Ishikawa (cell line): ENCODE measurements at regions not wholly inside any gene's neighbourhood (a gene's known extent, or its start where the extent isn't known, plus 50 kb on each side); places are given as distances from the start of the nearest gene placed in this dataset.

ENCODE experiments used
- CEBPB ChIP-seq: IDR thresholded peaks from 2 replicates; pipeline ENCODE4 v1.6.1; 2012
- CREB1 ChIP-seq: IDR thresholded peaks from 2 replicates; pipeline ENCODE4 v1.6.1; 2012; ENCODE audit warnings: low read depth
- EP300 ChIP-seq: IDR thresholded peaks from 2 replicates; pipeline ENCODE4 v1.6.1; 2012; ENCODE audit warnings: borderline replicate concordance
- FOXM1 ChIP-seq: IDR thresholded peaks from 2 replicates; pipeline ENCODE4 v1.6.1; 2012; ENCODE audit warnings: low read depth, borderline replicate concordance
- NFIC ChIP-seq: IDR thresholded peaks from 2 replicates; pipeline ENCODE4 v1.6.1; 2012
- TAF1 ChIP-seq: IDR thresholded peaks from 2 replicates; pipeline ENCODE4 v1.6.1; 2012; ENCODE audit warnings: low read depth, mild to moderate bottlenecking
- TCF12 ChIP-seq: IDR thresholded peaks from 2 replicates; pipeline ENCODE4 v1.6.1; 2012; ENCODE audit warnings: low read depth
- YY1 ChIP-seq: IDR thresholded peaks from 2 replicates; pipeline ENCODE4 v1.6.1; 2012; ENCODE audit warnings: low read depth
- ZBTB7A ChIP-seq: IDR thresholded peaks from 2 replicates; pipeline ENCODE4 v1.6.1; 2012; ENCODE audit warnings: low read depth
- TF ChIP-seq, protein P1 (sequence below): IDR thresholded peaks from 2 replicates; pipeline ENCODE4 v1.6.1; 2012
- TF ChIP-seq, protein P2 (sequence below): IDR thresholded peaks from 2 replicates; pipeline ENCODE4 v1.6.1; 2012; ENCODE audit warnings: low read depth, mild to moderate bottlenecking

DNA sequence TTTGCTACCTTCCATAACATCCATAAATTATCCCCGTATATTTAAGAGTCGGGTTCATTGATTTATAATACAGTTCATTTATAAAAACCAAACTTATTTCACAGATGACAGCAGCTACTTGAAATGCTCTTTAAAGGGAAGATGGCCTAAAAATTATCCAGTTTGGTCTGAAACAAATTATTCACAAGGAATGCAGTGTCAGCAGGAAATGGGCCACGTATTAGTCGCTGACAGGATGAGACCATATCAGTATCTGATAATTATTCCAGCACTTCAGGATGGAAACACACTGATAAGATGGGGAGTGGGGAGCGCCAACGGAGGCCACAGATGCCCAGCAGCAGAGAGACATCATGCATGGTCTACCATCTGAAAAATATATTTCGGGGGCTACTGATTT is 60.5 kb upstream of the TMEM132D start:
- TF ChIP-seq, protein P1, sequence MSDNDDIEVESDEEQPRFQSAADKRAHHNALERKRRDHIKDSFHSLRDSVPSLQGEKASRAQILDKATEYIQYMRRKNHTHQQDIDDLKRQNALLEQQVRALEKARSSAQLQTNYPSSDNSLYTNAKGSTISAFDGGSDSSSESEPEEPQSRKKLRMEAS: no peak
- TF ChIP-seq TAF1 (no peak), CREB1 (no peak), EP300 (no peak), ZBTB7A (no peak), TCF12 (no peak), NFIC (no peak), YY1 (no peak), CEBPB (no peak), FOXM1 (no peak)
- TF ChIP-seq, protein P2, sequence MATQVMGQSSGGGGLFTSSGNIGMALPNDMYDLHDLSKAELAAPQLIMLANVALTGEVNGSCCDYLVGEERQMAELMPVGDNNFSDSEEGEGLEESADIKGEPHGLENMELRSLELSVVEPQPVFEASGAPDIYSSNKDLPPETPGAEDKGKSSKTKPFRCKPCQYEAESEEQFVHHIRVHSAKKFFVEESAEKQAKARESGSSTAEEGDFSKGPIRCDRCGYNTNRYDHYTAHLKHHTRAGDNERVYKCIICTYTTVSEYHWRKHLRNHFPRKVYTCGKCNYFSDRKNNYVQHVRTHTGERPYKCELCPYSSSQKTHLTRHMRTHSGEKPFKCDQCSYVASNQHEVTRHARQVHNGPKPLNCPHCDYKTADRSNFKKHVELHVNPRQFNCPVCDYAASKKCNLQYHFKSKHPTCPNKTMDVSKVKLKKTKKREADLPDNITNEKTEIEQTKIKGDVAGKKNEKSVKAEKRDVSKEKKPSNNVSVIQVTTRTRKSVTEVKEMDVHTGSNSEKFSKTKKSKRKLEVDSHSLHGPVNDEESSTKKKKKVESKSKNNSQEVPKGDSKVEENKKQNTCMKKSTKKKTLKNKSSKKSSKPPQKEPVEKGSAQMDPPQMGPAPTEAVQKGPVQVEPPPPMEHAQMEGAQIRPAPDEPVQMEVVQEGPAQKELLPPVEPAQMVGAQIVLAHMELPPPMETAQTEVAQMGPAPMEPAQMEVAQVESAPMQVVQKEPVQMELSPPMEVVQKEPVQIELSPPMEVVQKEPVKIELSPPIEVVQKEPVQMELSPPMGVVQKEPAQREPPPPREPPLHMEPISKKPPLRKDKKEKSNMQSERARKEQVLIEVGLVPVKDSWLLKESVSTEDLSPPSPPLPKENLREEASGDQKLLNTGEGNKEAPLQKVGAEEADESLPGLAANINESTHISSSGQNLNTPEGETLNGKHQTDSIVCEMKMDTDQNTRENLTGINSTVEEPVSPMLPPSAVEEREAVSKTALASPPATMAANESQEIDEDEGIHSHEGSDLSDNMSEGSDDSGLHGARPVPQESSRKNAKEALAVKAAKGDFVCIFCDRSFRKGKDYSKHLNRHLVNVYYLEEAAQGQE: no peak
